ENCODE measurements at regions not wholly inside any gene's neighbourhood (a gene's known extent, or its start where the extent isn't known, plus 50 kb on each side); places are given as distances from the start of the nearest gene placed in this dataset.

- FAIRE-seq: no peak
- BruUV-seq (replicated peaks): no TSS peak
- TF ChIP-seq HCFC1 (IDR thresholded peaks at IDR 0.05; ENCODE audit: low read depth, low read length) (no peak), MBD2 (IDR thresholded peaks at IDR 0.05; ENCODE audit: borderline replicate concordance, low read depth) (no peak), KHSRP (IDR thresholded peaks at IDR 0.05) (no peak), MECOM (CRISPR knock-in tag; IDR thresholded peaks at IDR 0.05) (no peak)
Measured at GRCh38 chr2:128421861-128422311, 103.2 kb upstream of the HS6ST1 start.

GRCh38 chr2:128422571-128422970, 103.9 kb upstream of the HS6ST1 start:
- H3K36me3 ChIP-seq (ENCODE audit: control insufficient read depth, insufficient read depth, low read length): no peaks in the 10 kb centered on the region
- no peaks in the 10 kb centered on the region for H3K79me2 ChIP-seq (ENCODE audit: control insufficient read depth, insufficient read depth, low read length)
- ChIA-PET CTCF (ENCODE audit: low intra/inter-chr PET ratio) (no interaction called here), POLR2A (no interaction called here)
- DNase-seq (ENCODE audit: extremely low read depth in 1 of 4, low spot score in 3 of 4) (no peak), FAIRE-seq (no peak), ATAC-seq (no peak)
- H3K4me1 ChIP-seq (replicated peaks in 1 of 2; ENCODE audit: control insufficient read depth in 2 of 2, insufficient read depth in 2 of 2, low read length in 2 of 2): no peaks in the 10 kb centered on the region
- H3K9me3 ChIP-seq (replicated peaks; ENCODE audit: control insufficient read depth, insufficient read depth, low read depth, low read length): no peaks in the 10 kb centered on the region; the same call in 1 of the 2 replicates
- H3K27ac ChIP-seq (ENCODE audit: extremely low read depth, low read depth, low read length): no peak overlapping the region
- H3K27me3 ChIP-seq (ENCODE audit: control insufficient read depth in 2 of 2, insufficient read depth in 2 of 2, low read length in 2 of 2): peaks cover 7 to 50% of the 10 kb centered on the region in 2 experiments; a peak in 4 of 5 replicates
- no peak overlapping the region for H3K4me2 ChIP-seq (ENCODE audit: insufficient read depth, low read length)
- no TSS peak for BruUV-seq (replicated peaks)
- no peak overlapping the region for H3K9ac ChIP-seq (ENCODE audit: insufficient read depth in 1 of 2, low read depth in 2 of 2, low read length in 2 of 2)
- in situ Hi-C loops (cut with MboI): no loop called here
- H4K20me1 ChIP-seq (replicated peaks; ENCODE audit: control insufficient read depth, insufficient read depth, low read length): no peaks in the 10 kb centered on the region
- intact Hi-C loops (cut with micrococcal nuclease): no loop called here
- no peak overlapping the region for H2AFZ ChIP-seq (ENCODE audit: low read depth, low read length)
- no peaks in the 10 kb centered on the region for H3K9me1 ChIP-seq (ENCODE audit: control insufficient read depth, insufficient read depth, low read length)
- TF ChIP-seq, protein P1, sequence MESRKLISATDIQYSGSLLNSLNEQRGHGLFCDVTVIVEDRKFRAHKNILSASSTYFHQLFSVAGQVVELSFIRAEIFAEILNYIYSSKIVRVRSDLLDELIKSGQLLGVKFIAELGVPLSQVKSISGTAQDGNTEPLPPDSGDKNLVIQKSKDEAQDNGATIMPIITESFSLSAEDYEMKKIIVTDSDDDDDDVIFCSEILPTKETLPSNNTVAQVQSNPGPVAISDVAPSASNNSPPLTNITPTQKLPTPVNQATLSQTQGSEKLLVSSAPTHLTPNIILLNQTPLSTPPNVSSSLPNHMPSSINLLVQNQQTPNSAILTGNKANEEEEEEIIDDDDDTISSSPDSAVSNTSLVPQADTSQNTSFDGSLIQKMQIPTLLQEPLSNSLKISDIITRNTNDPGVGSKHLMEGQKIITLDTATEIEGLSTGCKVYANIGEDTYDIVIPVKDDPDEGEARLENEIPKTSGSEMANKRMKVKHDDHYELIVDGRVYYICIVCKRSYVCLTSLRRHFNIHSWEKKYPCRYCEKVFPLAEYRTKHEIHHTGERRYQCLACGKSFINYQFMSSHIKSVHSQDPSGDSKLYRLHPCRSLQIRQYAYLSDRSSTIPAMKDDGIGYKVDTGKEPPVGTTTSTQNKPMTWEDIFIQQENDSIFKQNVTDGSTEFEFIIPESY (CRISPR knock-in tag; IDR thresholded peaks at IDR 0.05): no peak
- TF ChIP-seq ZNF140 (CRISPR knock-in tag; IDR thresholded peaks at IDR 0.05) (no peak), BDP1 (IDR thresholded peaks at IDR 0.05; ENCODE audit: insufficient read depth, insufficient read length) (no peak)
- TF ChIP-seq, protein P2, sequence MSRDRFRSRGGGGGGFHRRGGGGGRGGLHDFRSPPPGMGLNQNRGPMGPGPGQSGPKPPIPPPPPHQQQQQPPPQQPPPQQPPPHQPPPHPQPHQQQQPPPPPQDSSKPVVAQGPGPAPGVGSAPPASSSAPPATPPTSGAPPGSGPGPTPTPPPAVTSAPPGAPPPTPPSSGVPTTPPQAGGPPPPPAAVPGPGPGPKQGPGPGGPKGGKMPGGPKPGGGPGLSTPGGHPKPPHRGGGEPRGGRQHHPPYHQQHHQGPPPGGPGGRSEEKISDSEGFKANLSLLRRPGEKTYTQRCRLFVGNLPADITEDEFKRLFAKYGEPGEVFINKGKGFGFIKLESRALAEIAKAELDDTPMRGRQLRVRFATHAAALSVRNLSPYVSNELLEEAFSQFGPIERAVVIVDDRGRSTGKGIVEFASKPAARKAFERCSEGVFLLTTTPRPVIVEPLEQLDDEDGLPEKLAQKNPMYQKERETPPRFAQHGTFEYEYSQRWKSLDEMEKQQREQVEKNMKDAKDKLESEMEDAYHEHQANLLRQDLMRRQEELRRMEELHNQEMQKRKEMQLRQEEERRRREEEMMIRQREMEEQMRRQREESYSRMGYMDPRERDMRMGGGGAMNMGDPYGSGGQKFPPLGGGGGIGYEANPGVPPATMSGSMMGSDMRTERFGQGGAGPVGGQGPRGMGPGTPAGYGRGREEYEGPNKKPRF (IDR thresholded peaks at IDR 0.05; ENCODE audit: low read depth, low read length): no peak
- WGBS (ENCODE audit: insufficient coverage, low coverage, missing lambda C conversion rate): 2% methylated on average over 5 of the region's 5 CpGs
- H3K4me3 ChIP-seq: no peak overlapping the region

More at GRCh38 chr2:128421861-128422311, 103.2 kb upstream of the HS6ST1 start:
- H3K4me3 ChIP-seq: no peak overlapping the region
- ChIA-PET CTCF (ENCODE audit: low intra/inter-chr PET ratio) (no interaction called here), POLR2A (interaction anchor here (0.6 kb wide), 1 partner anchor 47 kb away, joined by 4 read pairs; no protein-coding TSS in a partner anchor)
- intact Hi-C loops (cut with micrococcal nuclease) (no loop called here), in situ Hi-C loops (cut with MboI) (no loop called here)
- no peak overlapping the region for H3K27ac ChIP-seq (ENCODE audit: extremely low read depth, low read depth, low read length)
- DNase-seq (ENCODE audit: extremely low read depth in 1 of 4, low spot score in 3 of 4): no peak
- H3K79me2 ChIP-seq (ENCODE audit: control insufficient read depth, insufficient read depth, low read length): no peaks in the 10 kb centered on the region
- H3K9me1 ChIP-seq (ENCODE audit: control insufficient read depth, insufficient read depth, low read length): no peaks in the 10 kb centered on the region
- no peaks in the 10 kb centered on the region for H3K36me3 ChIP-seq (ENCODE audit: control insufficient read depth, insufficient read depth, low read length)
- peaks cover 7 to 50% of the 10 kb centered on the region in 2 experiments; a peak in 4 of 5 replicates for H3K27me3 ChIP-seq (ENCODE audit: control insufficient read depth in 2 of 2, insufficient read depth in 2 of 2, low read length in 2 of 2)
- no peak for ATAC-seq
- no peak overlapping the region for H3K4me2 ChIP-seq (ENCODE audit: insufficient read depth, low read length)
- no peaks in the 10 kb centered on the region for H3K4me1 ChIP-seq (replicated peaks in 1 of 2; ENCODE audit: control insufficient read depth in 2 of 2, insufficient read depth in 2 of 2, low read length in 2 of 2)
- no peak overlapping the region for H2AFZ ChIP-seq (ENCODE audit: low read depth, low read length)
- H3K9ac ChIP-seq (ENCODE audit: insufficient read depth in 1 of 2, low read depth in 2 of 2, low read length in 2 of 2): no peak overlapping the region
- WGBS (ENCODE audit: insufficient coverage, low coverage, missing lambda C conversion rate): under 1% methylated on average over 14 of the region's 15 CpGs
- no peaks in the 10 kb centered on the region; the same call in 1 of the 2 replicates for H3K9me3 ChIP-seq (replicated peaks; ENCODE audit: control insufficient read depth, insufficient read depth, low read depth, low read length)
- H4K20me1 ChIP-seq (replicated peaks; ENCODE audit: control insufficient read depth, insufficient read depth, low read length): no peaks in the 10 kb centered on the region
